ENCODE measurements at regions not wholly inside any gene's neighbourhood (a gene's known extent, or its start where the extent isn't known, plus 50 kb on each side); places are given as distances from the start of the nearest gene placed in this dataset.

- TF ChIP-seq, protein P1, sequence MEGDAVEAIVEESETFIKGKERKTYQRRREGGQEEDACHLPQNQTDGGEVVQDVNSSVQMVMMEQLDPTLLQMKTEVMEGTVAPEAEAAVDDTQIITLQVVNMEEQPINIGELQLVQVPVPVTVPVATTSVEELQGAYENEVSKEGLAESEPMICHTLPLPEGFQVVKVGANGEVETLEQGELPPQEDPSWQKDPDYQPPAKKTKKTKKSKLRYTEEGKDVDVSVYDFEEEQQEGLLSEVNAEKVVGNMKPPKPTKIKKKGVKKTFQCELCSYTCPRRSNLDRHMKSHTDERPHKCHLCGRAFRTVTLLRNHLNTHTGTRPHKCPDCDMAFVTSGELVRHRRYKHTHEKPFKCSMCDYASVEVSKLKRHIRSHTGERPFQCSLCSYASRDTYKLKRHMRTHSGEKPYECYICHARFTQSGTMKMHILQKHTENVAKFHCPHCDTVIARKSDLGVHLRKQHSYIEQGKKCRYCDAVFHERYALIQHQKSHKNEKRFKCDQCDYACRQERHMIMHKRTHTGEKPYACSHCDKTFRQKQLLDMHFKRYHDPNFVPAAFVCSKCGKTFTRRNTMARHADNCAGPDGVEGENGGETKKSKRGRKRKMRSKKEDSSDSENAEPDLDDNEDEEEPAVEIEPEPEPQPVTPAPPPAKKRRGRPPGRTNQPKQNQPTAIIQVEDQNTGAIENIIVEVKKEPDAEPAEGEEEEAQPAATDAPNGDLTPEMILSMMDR (IDR thresholded peaks at IDR 0.05): no peak
- TF ChIP-seq POLR2A (IDR thresholded peaks at IDR 0.05): no peak
These were observed 1146.3 kb upstream of the MIR17HG start for GRCh38 chr13:90201202-90201601.
